AG04450 (cell line): ENCODE measurements at regions not wholly inside any gene's neighbourhood (a gene's known extent, or its start where the extent isn't known, plus 50 kb on each side); places are given as distances from the start of the nearest gene placed in this dataset.

Experiments
- CTCF ChIA-PET: fragments of 300-600, 350-600 bp; formaldehyde crosslinking; extraction: SDS; loops from one replicate; lab custom pipeline; 2022; ENCODE audit warnings: antibody characterized with exemption, inconsistent platforms; lab: Charles Lee
- POLR2A ChIA-PET: fragments of 350-600 bp; formaldehyde crosslinking; extraction: SDS; loops from one replicate; lab custom pipeline; 2021; ENCODE audit warnings: antibody characterized with exemption, inconsistent platforms; lab: Yijun Ruan, JAX
- DNase-seq: peaks from one replicate; pipeline ENCODE4 v3.0.0-alpha.2; 2011; ENCODE audit warnings: low read depth, low spot score
- H3K27ac ChIP-seq: one replicate; pipeline ENCODE4 v1.5.1; 2012; ENCODE audit warnings: low read depth, low read length, control low read depth
- H3K27me3 ChIP-seq: one replicate; pipeline ENCODE4 v1.6.0; 2012; ENCODE audit warnings: low read length; ENCODE audit not compliant: control insufficient read depth, insufficient read depth
- H3K4me3 ChIP-seq: 2 replicates; pipeline ENCODE4 v1.5.1; 2011; ENCODE audit warnings: mild to moderate bottlenecking, low read depth, low read length, control low read depth
- H3K9me3 ChIP-seq: 2 replicates; pipeline ENCODE4 v1.5.1; 2012; ENCODE audit warnings: low read length; ENCODE audit not compliant: control insufficient read depth, insufficient read depth
- CTCF ChIP-seq: IDR thresholded peaks from 2 replicates; pipeline ENCODE4 v1.5.1; 2011; ENCODE audit warnings: low read depth, low read length, control low read depth, inconsistent platforms

GRCh38 chr2:204213588-204213987 lies 277.0 kb downstream of the ICOS start:
- Histone ChIP-seq H3K27ac (no peak overlapping the region), H3K4me3 (no peak overlapping the region), H3K9me3 (no peaks in the 10 kb centered on the region), H3K27me3 (no peaks in the 10 kb centered on the region)
- CTCF ChIA-PET: no interaction called here
- DNase-seq: no peak
- TF ChIP-seq CTCF: no peak
- POLR2A ChIA-PET: no interaction called here

GRCh38 chr2:204218040-204218439 lies 281.5 kb downstream of the ICOS start:
- ChIA-PET CTCF (no interaction called here), POLR2A (no interaction called here)
- Histone ChIP-seq H3K27ac (no peak overlapping the region), H3K9me3 (no peaks in the 10 kb centered on the region), H3K27me3 (no peaks in the 10 kb centered on the region), H3K4me3 (no peak overlapping the region)
- no peak for DNase-seq
- no peak for TF ChIP-seq CTCF

- Histone ChIP-seq H3K9me3 (no peaks in the 10 kb centered on the region), H3K27ac (no peak overlapping the region), H3K27me3 (no peaks in the 10 kb centered on the region), H3K4me3 (no peak overlapping the region)
- TF ChIP-seq CTCF: no peak
- DNase-seq: no peak
- POLR2A ChIA-PET: no interaction called here
- CTCF ChIA-PET: no interaction called here
Measured at GRCh38 chr2:204219196-204219595, 282.6 kb downstream of the ICOS start.

GRCh38 chr2:204220896-204221295 lies 284.3 kb downstream of the ICOS start:
- POLR2A ChIA-PET: no interaction called here
- H3K27me3 ChIP-seq: peaks cover 7% of the 10 kb centered on the region

GRCh38 chr2:204223046-204223445 lies 286.5 kb downstream of the ICOS start:
- DNase-seq: no peak
- POLR2A ChIA-PET: no interaction called here
- Histone ChIP-seq H3K4me3 (no peak overlapping the region), H3K27ac (no peak overlapping the region), H3K27me3 (peaks cover 12% of the 10 kb centered on the region), H3K9me3 (no peaks in the 10 kb centered on the region)
- TF ChIP-seq CTCF: no peak
- CTCF ChIA-PET: no interaction called here

More at GRCh38 chr2:204220896-204221295, 284.3 kb downstream of the ICOS start:
- CTCF ChIA-PET: no interaction called here
- TF ChIP-seq CTCF: no peak
- no peaks in the 10 kb centered on the region for H3K9me3 ChIP-seq
- H3K4me3 ChIP-seq: no peak overlapping the region
- no peak overlapping the region for H3K27ac ChIP-seq
- no peak for DNase-seq
